DOHH2 (cell line): ENCODE measurements at regions not wholly inside any gene's neighbourhood (a gene's known extent, or its start where the extent isn't known, plus 50 kb on each side); places are given as distances from the start of the nearest gene placed in this dataset.

Source experiments
- H3F3A ChIP-seq: fragments of 200-600 bp; sonication (generic), shearing (Covaris generic); 2 replicates; pipeline ENCODE4 v1.6.0; 2016; ENCODE audit warnings: antibody characterized with exemption, mild to moderate bottlenecking; ENCODE audit not compliant: control insufficient read depth, insufficient read depth
- H3K27ac ChIP-seq: fragments of 200-600 bp; sonication (generic); 2 replicates; pipeline ENCODE4 v1.5.1; 2014; ENCODE audit warnings: low read depth, mild to moderate bottlenecking, low read length, moderate library complexity
- H3K27me3 ChIP-seq: fragments of 200-600 bp; sonication (generic); 2 replicates; pipeline ENCODE4 v1.6.1; 2014; ENCODE audit warnings: mild to moderate bottlenecking, low read length, mixed read lengths; ENCODE audit not compliant: control insufficient read depth
- H3K36me3 ChIP-seq: fragments of 200-600 bp; sonication (generic); 2 replicates; pipeline ENCODE4 v1.6.1; 2014; ENCODE audit warnings: mild to moderate bottlenecking, low read length, moderate library complexity, mixed read lengths; ENCODE audit not compliant: control insufficient read depth
- H3K4me1 ChIP-seq: fragments of 200-600 bp; sonication (generic); 2 replicates; pipeline ENCODE4 v1.6.1; 2014; ENCODE audit warnings: mild to moderate bottlenecking, low read length, mixed read lengths; ENCODE audit not compliant: control insufficient read depth
- H3K4me2 ChIP-seq: fragments of 200-600 bp; sonication (generic); 2 replicates; pipeline ENCODE4 v1.6.0; 2014; ENCODE audit warnings: mild to moderate bottlenecking, low read length, moderate library complexity
- H3K4me3 ChIP-seq: fragments of 200-600 bp; sonication (generic); 2 replicates; pipeline ENCODE4 v1.5.1; 2014; ENCODE audit warnings: mild to moderate bottlenecking, low read length, mixed read lengths
- H3K79me2 ChIP-seq: fragments of 200-600 bp; sonication (generic); 2 replicates; pipeline ENCODE4 v1.6.1; 2014; ENCODE audit warnings: mild to moderate bottlenecking, low read length, mixed read lengths; ENCODE audit not compliant: control insufficient read depth
- H3K9me2 ChIP-seq: fragments of 200-600 bp; sonication (generic); replicated peaks from 2 replicates; pipeline ENCODE4 v1.6.1; 2014; ENCODE audit warnings: mild to moderate bottlenecking, low read length, mixed read lengths; ENCODE audit not compliant: control insufficient read depth
- H3K9me3 ChIP-seq: fragments of 200-600 bp; sonication (generic); 2 replicates; pipeline ENCODE4 v1.6.1; 2014; ENCODE audit warnings: antibody characterized with exemption, low read length, mixed read lengths; ENCODE audit not compliant: control insufficient read depth, insufficient read depth
- H4K20me1 ChIP-seq: fragments of 200-600 bp; sonication (generic); 2 replicates; pipeline ENCODE4 v1.6.0; 2014; ENCODE audit warnings: low read depth, mild to moderate bottlenecking, antibody characterized with exemption, low read length, moderate library complexity; ENCODE audit not compliant: control insufficient read depth, insufficient read depth
- CTCF ChIP-seq: fragments of 200-600 bp; sonication (generic); IDR thresholded peaks from one replicate; pipeline ENCODE4 v1.5.1; 2014; ENCODE audit warnings: antibody characterized with exemption, mild to moderate bottlenecking, low read depth, low read length; ENCODE audit not compliant: poor library complexity, severe bottlenecking
- EZH2phosphoT487 ChIP-seq: fragments of 200-600 bp; sonication (generic); IDR thresholded peaks from 2 replicates; pipeline ENCODE4 v1.6.1; 2017; ENCODE audit warnings: borderline replicate concordance, mild to moderate bottlenecking, antibody characterized with exemption, low read length, moderate library complexity, mixed read lengths

- TF ChIP-seq EZH2phosphoT487: no peak
- TF ChIP-seq CTCF: no peak
- H3K4me3 ChIP-seq: no peak overlapping the region
- H3F3A ChIP-seq: no peaks in the 10 kb centered on the region
- no peak overlapping the region for H3K4me2 ChIP-seq
- H4K20me1 ChIP-seq: no peaks in the 10 kb centered on the region
- H3K27ac ChIP-seq: no peak overlapping the region
- H3K9me3 ChIP-seq: no peaks in the 10 kb centered on the region
- H3K4me1 ChIP-seq: no peaks in the 10 kb centered on the region
- H3K79me2 ChIP-seq: no peaks in the 10 kb centered on the region
- H3K36me3 ChIP-seq: no peaks in the 10 kb centered on the region
- no peaks in the 10 kb centered on the region for H3K27me3 ChIP-seq
- no peaks in the 10 kb centered on the region for H3K9me2 ChIP-seq
Observed at GRCh38 chr3:117874904-117875874, 1159.5 kb downstream of the IGSF11 start.

DNA sequence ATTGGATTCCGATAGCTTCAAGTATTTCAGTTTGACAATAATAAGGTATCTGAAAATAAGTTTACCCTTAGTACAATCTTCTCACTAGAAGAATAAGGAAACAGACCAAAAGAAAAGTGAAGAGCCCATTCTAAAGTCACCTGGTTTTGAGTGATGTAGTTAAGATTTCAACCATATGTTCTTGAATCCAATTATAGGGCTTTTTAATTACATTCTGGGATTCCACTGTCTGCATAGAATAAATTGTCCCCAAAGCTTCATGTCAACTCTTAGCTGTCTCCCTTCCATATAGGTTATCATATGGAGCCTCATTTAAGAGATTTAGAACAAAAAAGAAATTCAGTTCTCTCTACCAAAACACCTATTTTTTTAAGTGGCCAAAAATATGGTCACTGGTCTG, 1158.8 kb downstream of the IGSF11 start:
- H3K9me3 ChIP-seq: no peaks in the 10 kb centered on the region
- H3K36me3 ChIP-seq: no peaks in the 10 kb centered on the region
- no peak overlapping the region for H3K4me2 ChIP-seq
- H3K27me3 ChIP-seq: no peaks in the 10 kb centered on the region
- no peak overlapping the region for H3K27ac ChIP-seq
- no peaks in the 10 kb centered on the region for H3F3A ChIP-seq
- TF ChIP-seq EZH2phosphoT487 (no peak), CTCF (no peak)
- H3K79me2 ChIP-seq: no peaks in the 10 kb centered on the region
- no peaks in the 10 kb centered on the region for H4K20me1 ChIP-seq
- H3K4me1 ChIP-seq: no peaks in the 10 kb centered on the region
- H3K9me2 ChIP-seq: no peaks in the 10 kb centered on the region
- no peak overlapping the region for H3K4me3 ChIP-seq

DNA sequence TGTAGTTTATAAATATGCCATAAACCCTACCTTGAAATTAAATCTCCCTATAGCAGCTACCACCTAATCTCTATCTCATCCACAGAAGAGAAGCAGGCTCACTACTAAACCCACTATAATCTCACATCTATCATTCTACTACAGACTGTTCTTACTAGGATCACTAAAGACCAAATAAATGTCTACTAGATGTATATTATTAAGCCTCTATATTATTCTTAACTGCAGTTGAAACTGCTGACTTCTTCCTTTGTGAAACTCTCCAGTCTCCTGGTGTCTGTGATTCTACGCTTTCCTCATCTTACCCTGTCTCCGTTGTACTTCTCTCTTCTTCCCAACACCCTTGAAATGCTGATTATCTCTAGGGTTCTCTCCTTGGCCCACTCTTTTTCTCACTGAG, 1154.0 kb downstream of the IGSF11 start:
- H3K79me2 ChIP-seq: no peaks in the 10 kb centered on the region
- peaks cover 13% of the 10 kb centered on the region for H3K4me1 ChIP-seq
- H4K20me1 ChIP-seq: no peaks in the 10 kb centered on the region
- H3K27me3 ChIP-seq: no peaks in the 10 kb centered on the region
- H3K9me2 ChIP-seq: no peaks in the 10 kb centered on the region
- no peaks in the 10 kb centered on the region for H3K9me3 ChIP-seq
- no peak overlapping the region for H3K4me3 ChIP-seq
- no peak overlapping the region for H3K4me2 ChIP-seq
- H3K36me3 ChIP-seq: no peaks in the 10 kb centered on the region
- TF ChIP-seq CTCF: no peak
- TF ChIP-seq EZH2phosphoT487: no peak
- H3K27ac ChIP-seq: no peak overlapping the region
- H3F3A ChIP-seq: no peaks in the 10 kb centered on the region
